ENCODE measurements at regions not wholly inside any gene's neighbourhood (a gene's known extent, or its start where the extent isn't known, plus 50 kb on each side); places are given as distances from the start of the nearest gene placed in this dataset.

GRCh38 chr18:41617647-41618046 lies 337.4 kb upstream of the PIK3C3 start:
- DNase-seq = no peak

GRCh38 chr18:41613003-41613609 lies 341.9 kb upstream of the PIK3C3 start:
- DNase-seq = no peak

DNA sequence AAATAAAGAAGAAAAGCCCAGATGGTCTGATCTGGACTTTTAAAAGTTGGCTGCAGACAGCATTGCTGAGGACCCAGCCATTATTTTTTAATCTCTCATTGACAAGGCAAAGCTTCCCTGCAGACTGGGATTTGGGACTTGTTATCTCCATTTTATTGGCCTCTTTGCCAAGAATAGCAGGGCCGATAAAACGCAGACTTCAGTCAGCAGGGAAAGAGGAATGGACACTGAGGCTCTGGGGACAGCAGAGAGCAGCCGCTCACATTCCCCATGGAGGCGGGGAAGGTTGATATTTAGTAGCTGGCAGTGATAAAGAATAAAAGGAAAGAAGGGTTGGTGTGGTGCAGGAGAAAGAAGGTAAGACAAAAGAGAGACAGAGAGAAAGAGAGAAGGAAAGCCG lies 350.1 kb upstream of the PIK3C3 start:
- DNase-seq = no peak

DNA sequence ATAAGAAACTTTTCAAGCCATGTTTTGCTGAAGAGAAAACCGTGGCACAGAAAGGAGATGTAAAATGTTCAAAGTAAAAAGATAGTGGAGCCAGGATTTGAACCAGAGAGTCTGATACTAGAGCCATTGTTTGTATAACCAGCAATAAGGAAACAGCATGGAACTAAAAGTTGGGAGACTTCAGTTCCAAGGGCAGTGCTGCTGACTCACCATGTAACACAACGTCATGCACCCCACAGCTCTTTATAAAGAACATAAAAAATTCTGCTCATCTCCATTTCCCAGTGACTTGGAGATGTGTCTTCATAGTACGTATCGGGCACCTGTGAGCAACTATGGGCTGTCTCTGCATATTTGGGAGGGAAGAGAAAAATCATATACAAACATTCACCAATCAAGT lies 353.0 kb upstream of the PIK3C3 start:
- no peak for DNase-seq

GRCh38 chr18:41600693-41601391 lies 354.2 kb upstream of the PIK3C3 start:
- no peak for DNase-seq

GRCh38 chr18:41599466-41599865 lies 355.6 kb upstream of the PIK3C3 start:
- DNase-seq = no peak

- DNase-seq = no peak
Observed at GRCh38 chr18:41594582-41594981, 360.5 kb upstream of the PIK3C3 start.

DNA sequence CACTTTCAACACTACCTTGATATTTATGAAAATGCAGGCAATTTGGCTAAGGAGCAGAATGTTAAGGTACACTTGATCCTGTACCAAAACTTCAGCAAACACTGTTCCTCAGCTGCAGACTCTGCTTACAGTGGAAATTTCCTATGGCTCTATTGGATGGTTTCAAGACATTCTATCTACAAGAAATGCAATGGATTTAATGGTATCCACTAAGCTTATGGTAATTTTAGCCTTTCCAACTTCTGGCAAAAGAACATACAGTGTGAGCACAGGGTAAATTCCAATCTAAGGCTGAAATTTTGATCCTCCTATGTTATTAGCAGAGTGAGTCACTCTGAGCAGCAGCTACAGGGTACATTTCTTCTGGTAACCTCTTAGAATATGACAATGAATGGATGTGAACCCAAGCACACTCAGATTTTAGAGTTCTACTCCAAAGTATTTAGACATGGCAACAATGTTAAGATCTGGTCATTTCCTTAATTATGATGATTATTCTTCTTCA lies 361.8 kb upstream of the PIK3C3 start:
- no peak for DNase-seq

- DNase-seq = no peak
Observed at GRCh38 chr18:41587976-41588375, 367.1 kb upstream of the PIK3C3 start.

DNA sequence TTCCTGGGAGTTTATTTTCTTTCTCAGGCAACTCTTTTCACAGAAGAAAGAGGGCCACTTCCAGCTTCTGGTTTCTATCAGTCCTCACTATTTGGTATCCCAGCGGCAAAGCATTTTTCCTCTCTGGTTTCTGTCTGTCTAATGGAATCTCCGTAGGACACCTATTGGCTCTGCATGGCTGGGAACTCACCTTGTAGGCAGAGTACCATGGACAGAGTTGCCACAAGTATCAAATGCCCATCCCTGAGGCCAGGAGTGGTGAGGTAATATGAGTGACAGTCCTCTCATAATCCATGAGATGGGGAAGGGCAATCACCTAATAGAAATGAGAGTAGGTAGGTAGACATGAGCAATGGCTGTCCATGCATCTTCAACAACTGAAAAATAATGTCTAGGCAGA lies 369.5 kb upstream of the PIK3C3 start:
- DNase-seq = no peak

GRCh38 chr18:41579185-41579584 lies 375.8 kb upstream of the PIK3C3 start:
- DNase-seq = no peak

- no peak for DNase-seq
Observed at GRCh38 chr18:41577529-41577928, 377.5 kb upstream of the PIK3C3 start.

DNA sequence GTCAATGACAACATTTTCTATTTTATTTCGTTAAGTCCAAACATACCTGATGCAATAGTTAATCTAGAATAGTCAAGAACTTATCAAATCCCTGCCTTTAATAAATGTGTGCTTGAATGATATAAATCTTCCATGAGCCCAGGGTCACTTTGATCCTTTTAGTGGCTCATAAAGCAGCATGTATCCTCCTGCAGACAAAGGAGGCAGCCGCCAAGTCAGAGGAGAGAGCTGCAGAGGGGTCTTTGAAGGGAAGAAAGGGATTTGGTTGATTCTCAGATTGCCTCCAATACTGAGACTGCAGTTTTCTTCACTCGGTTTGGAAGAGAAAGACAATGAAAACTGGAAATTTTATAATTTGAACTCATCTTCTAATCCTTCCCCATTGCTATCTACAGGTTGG lies 378.4 kb upstream of the PIK3C3 start:
- DNase-seq = no peak

GRCh38 chr18:41569867-41570266 lies 385.2 kb upstream of the PIK3C3 start:
- DNase-seq = no peak

GRCh38 chr18:41561961-41562360 lies 393.1 kb upstream of the PIK3C3 start:
- no peak for DNase-seq

DNA sequence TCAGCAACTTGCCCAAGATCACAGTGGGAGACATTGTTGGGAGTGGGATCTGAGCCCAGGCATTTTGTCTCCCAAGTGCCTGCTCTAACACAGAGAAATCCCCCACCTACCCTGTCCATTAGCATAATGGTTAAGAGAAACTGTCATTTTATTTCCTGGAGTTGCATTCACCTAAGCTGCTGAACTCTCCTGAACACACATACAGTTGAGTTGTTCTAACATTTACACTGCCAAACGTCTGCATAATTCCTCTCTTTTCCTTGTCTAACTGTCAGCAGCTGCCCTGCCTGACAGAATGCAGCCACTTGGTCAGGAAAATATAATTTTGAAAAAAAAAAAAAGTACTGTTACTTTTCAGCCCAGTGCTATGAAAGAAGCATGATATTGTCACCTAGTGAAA lies 396.3 kb upstream of the PIK3C3 start:
- DNase-seq = no peak

DNA sequence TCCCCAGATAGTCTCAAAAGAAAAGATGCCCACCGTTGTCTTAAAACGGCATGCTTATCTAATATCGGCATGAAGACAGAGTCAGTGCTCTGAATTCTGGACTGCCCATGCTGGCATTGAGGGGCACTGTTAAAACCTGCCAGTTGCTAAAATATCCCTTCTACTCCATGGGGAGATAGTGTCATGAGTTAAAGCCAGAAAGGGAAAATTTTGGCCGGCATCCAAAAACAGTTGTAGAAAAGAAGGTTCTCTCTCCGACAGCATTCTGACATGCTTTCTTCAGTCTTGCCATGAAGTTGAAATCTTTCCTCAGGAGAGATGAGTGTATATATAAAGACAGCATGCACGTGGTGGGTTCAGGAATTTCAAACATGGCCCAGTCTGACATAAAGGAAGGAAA lies 401.3 kb upstream of the PIK3C3 start:
- DNase-seq = no peak

- DNase-seq = no peak
Observed at GRCh38 chr18:41548521-41549260, 406.3 kb upstream of the PIK3C3 start.

DNA sequence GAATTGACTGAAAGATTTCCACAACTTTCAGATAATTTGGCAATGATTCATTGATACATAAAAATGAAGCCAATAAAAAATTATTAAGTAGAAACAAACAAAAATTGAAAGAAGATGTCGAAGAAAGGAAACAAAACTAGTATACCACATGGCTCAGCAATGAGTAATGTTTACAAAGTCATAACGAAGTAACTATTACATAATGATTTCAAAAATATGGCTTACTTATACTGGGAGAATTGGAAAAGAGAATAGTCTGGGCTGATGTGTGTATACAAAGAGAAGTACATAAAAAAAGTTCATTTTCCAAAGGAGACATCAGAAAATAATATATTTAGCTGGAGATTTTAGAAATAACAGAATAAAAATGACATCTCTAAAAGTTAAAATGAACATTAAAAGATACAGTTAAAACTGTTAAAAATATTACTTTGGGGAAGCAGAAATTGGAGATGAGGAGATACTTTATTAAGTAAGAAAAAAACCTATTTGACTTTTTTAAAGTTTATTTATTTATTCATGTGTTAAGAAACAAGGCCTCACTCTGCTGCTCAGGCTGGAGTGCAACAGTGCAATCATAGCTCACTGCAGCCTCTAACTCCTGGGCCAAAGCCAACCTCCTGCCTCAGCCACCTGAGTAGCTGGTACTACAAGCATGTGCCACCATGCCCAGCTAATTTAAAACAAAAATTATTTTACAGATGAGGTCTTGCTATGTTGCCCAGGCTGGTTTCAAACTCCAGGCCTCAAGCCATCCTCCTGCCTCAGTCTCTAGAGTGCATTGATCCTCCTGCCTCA lies 409.7 kb upstream of the PIK3C3 start:
- DNase-seq = no peak

DNA sequence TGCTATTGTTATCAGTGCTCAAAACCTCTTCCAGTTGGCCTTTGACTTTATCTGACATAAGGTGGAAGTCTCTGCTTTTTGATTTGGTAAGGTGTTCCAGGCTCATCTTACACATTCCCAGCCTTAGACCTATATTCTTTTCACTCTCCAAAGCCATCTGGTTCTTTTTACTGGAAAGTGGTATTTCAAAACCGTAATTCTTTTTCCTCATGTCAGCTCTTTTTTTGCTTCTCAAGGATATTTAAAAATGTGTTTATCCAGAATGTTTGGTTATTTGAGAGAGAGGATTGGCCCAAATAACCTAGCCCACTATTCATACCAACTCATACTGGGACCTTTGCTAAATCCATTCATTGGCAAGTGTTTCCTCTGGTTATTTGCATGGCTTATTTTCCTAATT lies 411.2 kb upstream of the PIK3C3 start:
- no peak for DNase-seq

DNA sequence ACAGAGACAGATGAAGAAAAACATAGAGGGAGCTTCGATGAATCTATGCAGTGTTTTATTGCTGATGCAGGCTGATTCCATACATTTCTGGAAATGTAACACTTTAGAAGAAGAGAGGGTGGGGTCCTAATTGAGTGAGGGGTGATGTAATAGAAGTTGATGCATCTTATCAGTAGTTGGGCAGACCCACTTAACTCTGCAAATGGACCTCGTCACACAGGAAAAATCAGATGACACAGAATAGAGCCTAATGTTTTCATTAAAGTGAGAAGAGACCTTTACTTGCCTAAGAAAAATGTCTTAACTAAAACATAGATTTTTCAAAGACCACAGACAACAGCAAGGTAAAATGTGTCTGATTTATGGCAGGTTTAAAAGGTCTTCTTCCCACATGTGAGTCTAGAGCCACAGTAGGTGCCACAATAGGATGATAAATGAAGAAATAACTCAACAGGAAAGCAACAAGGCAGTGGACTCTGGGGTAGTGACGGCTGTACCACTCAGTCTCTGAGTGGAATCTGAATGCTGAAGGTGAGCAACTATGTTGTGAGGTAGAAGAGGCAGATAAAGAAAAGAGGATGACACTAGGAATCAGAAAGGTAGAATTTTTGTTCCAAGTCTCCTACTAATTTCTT lies 414.7 kb upstream of the PIK3C3 start:
- DNase-seq = no peak

GRCh38 chr18:41538751-41539150 lies 416.3 kb upstream of the PIK3C3 start:
- DNase-seq = no peak

GRCh38 chr18:41537666-41538065 lies 417.4 kb upstream of the PIK3C3 start:
- DNase-seq = no peak
